CD14-positive monocyte (primary cell): ENCODE measurements at regions not wholly inside any gene's neighbourhood (a gene's known extent, or its start where the extent isn't known, plus 50 kb on each side); places are given as distances from the start of the nearest gene placed in this dataset.

ENCODE experiments used
- DNase-seq, 3 donors: peaks; one replicate each; pipeline ENCODE4 v3.0.0-alpha.2; 2011 to 2022
- H2AFZ ChIP-seq: 2 replicates; pipeline ENCODE4 v1.6.0; 2012; ENCODE audit warnings: mild to moderate bottlenecking, low read depth, low read length, inconsistent platforms; ENCODE audit not compliant: insufficient read depth, poor library complexity, severe bottlenecking
- H3K27ac ChIP-seq, 2 donors: 1 replicate in 1 of 2; 2 replicates in 1 of 2; pipeline ENCODE4 v1.5.1; 2012 to 2013; ENCODE audit warnings: low read length in 2 of 2, control low read depth in 1 of 2, inconsistent platforms in 1 of 2, low read depth in 1 of 2, mild to moderate bottlenecking in 1 of 2
- H3K27me3 ChIP-seq, 2 donors: one replicate each; pipeline versions ENCODE4 v1.6.0 to v1.6.1; 2011 to 2013; ENCODE audit warnings: low read length in 2 of 2; ENCODE audit not compliant: control insufficient read depth in 2 of 2, insufficient read depth in 2 of 2
- H3K36me3 ChIP-seq, 2 donors: replicated peaks in 1 of 2; 1 replicate in 1 of 2; 2 replicates in 1 of 2; pipeline versions ENCODE4 v1.5.1 to v1.6.1; 2012 to 2013; ENCODE audit warnings: low read length in 2 of 2, control low read depth in 1 of 2, inconsistent platforms in 1 of 2, mild to moderate bottlenecking in 1 of 2; ENCODE audit not compliant: insufficient read depth in 2 of 2, control insufficient read depth in 1 of 2
- H3K4me1 ChIP-seq, 2 donors: 1 replicate in 1 of 2; 2 replicates in 1 of 2; pipeline versions ENCODE4 v1.5.1 to v1.6.1; 2012 to 2013; ENCODE audit warnings: low read length in 2 of 2, control low read depth in 1 of 2, inconsistent platforms in 1 of 2, mild to moderate bottlenecking in 1 of 2, moderate library complexity in 1 of 2; ENCODE audit not compliant: insufficient read depth in 2 of 2, control insufficient read depth in 1 of 2
- H3K4me2 ChIP-seq: replicated peaks from 2 replicates; pipeline ENCODE3; 2012; ENCODE audit warnings: low read length, moderate library complexity, mild to moderate bottlenecking; ENCODE audit not compliant: poor library complexity, severe bottlenecking; ENCODE audit errors: extremely low read depth
- H3K4me3 ChIP-seq, 3 experiments: fragments of 200-600 bp in 1 of 3; sonication (generic) in 1 of 3; replicated peaks in 1 of 3; 1 replicate in 2 of 3; 2 replicates in 1 of 3; pipeline ENCODE4 v1.5.1; 2011 to 2013; ENCODE audit warnings: low read length in 3 of 3, mild to moderate bottlenecking in 3 of 3, control low read depth in 2 of 3, low read depth in 2 of 3, inconsistent platforms in 1 of 3, moderate library complexity in 1 of 3
- H3K79me2 ChIP-seq: 2 replicates; pipeline ENCODE4 v1.6.0; 2012; ENCODE audit warnings: mild to moderate bottlenecking, control low read depth, inconsistent platforms, low read length, moderate library complexity; ENCODE audit not compliant: insufficient read depth
- H3K9ac ChIP-seq: 2 replicates; pipeline ENCODE4 v1.6.0; 2017; ENCODE audit warnings: low read length, mild to moderate bottlenecking; ENCODE audit not compliant: insufficient read depth, poor library complexity, severe bottlenecking
- H3K9me3 ChIP-seq, 2 donors: replicated peaks in 1 of 2; 1 replicate in 1 of 2; 2 replicates in 1 of 2; pipeline versions ENCODE4 v1.5.1 to v1.6.1; 2012 to 2013; ENCODE audit warnings: low read length in 2 of 2, control low read depth in 1 of 2; ENCODE audit not compliant: control insufficient read depth in 1 of 2, insufficient read depth in 1 of 2
- H4K20me1 ChIP-seq: 2 replicates; pipeline ENCODE4 v1.6.0; 2012; ENCODE audit warnings: mild to moderate bottlenecking, low read length, control low read depth, moderate library complexity; ENCODE audit not compliant: insufficient read depth
- H3K27ac Mint-ChIP-seq, 7 donors: one replicate each; pipeline ENCODE4 v1.8.0; 2020; ENCODE audit warnings: mild to moderate bottlenecking in 7 of 7, mixed read lengths in 7 of 7, moderate library complexity in 6 of 7, inconsistent platforms in 2 of 7
- H3K27me3 Mint-ChIP-seq, 3 donors: one replicate each; pipeline ENCODE4 v1.8.0; 2021 to 2022; ENCODE audit warnings: low read depth in 3 of 3, mild to moderate bottlenecking in 3 of 3, mixed read lengths in 3 of 3, moderate library complexity in 3 of 3, inconsistent platforms in 1 of 3
- H3K36me3 Mint-ChIP-seq, 2 donors: one replicate each; pipeline ENCODE4 v1.8.0; 2020; ENCODE audit warnings: mixed read lengths in 2 of 2, inconsistent platforms in 1 of 2, mild to moderate bottlenecking in 1 of 2
- H3K4me1 Mint-ChIP-seq: one replicate; pipeline ENCODE4 v1.8.0; 2020; ENCODE audit warnings: mild to moderate bottlenecking, mixed read lengths
- H3K4me3 Mint-ChIP-seq, 2 donors: one replicate each; pipeline ENCODE4 v1.8.0; 2020; ENCODE audit warnings: mild to moderate bottlenecking in 2 of 2, mixed read lengths in 2 of 2, moderate library complexity in 1 of 2
- H3K9me3 Mint-ChIP-seq, 7 donors: one replicate each; pipeline ENCODE4 v1.8.0; 2020 to 2022; ENCODE audit warnings: mixed read lengths in 7 of 7, mild to moderate bottlenecking in 6 of 7, moderate library complexity in 6 of 7, inconsistent platforms in 2 of 7
- WGBS: methylation state at CpG from one replicate; pipeline ENCODE4 v1.1.5; 2013; ENCODE audit warnings: missing lambda C conversion rate; ENCODE audit not compliant: insufficient coverage; 5-methylcytosine and 5-hydroxymethylcytosine counted together
- intact Hi-C, 2 donors: fragments of 100-400 bp; cut with micrococcal nuclease; formaldehyde crosslinking; loops; one replicate each; pipeline versions ENCODE4 v1.15.0 to v1.15.1; 2023
- TF ChIP-seq, protein P1 (sequence below): fragments of 200-600 bp; IDR thresholded peaks from one replicate; pipeline ENCODE4 v1.8.0; 2022; ENCODE audit warnings: antibody characterized with exemption, mild to moderate bottlenecking

DNA sequence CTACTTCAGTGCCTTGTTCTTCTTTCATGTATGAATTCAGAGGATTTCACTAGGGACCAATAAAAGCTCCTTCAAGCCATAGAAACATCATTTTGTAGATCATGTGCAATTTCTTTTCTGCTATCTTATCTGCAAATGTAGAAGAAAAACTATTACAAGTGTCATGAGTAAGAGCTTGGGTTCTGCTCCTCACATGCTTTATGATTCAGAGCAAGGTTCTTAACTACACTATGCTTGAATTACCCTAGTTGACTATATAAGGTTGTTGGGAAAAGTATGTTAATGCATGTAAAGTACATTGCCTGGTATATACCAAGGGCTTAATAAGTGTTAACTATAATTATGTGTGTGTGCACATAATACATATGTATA lies 91.4 kb upstream of the S1PR1 start:
- Histone ChIP-seq H4K20me1 (no peaks in the 10 kb centered on the region), H3K9ac (no peak overlapping the region), H3K27me3 (no peaks in the 10 kb centered on the region), H3K9me3 (no peaks in the 10 kb centered on the region), H3K79me2 (no peaks in the 10 kb centered on the region), H3K4me1 (peaks cover 4 to 8% of the 10 kb centered on the region in 2 donors), H3K27ac (no peak overlapping the region), H2AFZ (peak overlapping the region; percentile 37), H3K4me3 (no peak overlapping the region), H3K4me2 (peak overlapping the region; percentile 14), H3K36me3 (no peaks in the 10 kb centered on the region)
- TF ChIP-seq, protein P1, sequence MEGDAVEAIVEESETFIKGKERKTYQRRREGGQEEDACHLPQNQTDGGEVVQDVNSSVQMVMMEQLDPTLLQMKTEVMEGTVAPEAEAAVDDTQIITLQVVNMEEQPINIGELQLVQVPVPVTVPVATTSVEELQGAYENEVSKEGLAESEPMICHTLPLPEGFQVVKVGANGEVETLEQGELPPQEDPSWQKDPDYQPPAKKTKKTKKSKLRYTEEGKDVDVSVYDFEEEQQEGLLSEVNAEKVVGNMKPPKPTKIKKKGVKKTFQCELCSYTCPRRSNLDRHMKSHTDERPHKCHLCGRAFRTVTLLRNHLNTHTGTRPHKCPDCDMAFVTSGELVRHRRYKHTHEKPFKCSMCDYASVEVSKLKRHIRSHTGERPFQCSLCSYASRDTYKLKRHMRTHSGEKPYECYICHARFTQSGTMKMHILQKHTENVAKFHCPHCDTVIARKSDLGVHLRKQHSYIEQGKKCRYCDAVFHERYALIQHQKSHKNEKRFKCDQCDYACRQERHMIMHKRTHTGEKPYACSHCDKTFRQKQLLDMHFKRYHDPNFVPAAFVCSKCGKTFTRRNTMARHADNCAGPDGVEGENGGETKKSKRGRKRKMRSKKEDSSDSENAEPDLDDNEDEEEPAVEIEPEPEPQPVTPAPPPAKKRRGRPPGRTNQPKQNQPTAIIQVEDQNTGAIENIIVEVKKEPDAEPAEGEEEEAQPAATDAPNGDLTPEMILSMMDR = no peak
- intact Hi-C loops = no loop called here
- Mint-ChIP-seq H3K4me1 (peaks cover 7% of the 10 kb centered on the region), H3K27ac (no peak overlapping the region), H3K27me3 (no peaks in the 10 kb centered on the region), H3K9me3 (peaks cover 0 to 1% (median 0%) of the 10 kb centered on the region in 7 donors), H3K36me3 (no peaks in the 10 kb centered on the region), H3K4me3 (no peak overlapping the region)
- DNase-seq = no peak

DNA sequence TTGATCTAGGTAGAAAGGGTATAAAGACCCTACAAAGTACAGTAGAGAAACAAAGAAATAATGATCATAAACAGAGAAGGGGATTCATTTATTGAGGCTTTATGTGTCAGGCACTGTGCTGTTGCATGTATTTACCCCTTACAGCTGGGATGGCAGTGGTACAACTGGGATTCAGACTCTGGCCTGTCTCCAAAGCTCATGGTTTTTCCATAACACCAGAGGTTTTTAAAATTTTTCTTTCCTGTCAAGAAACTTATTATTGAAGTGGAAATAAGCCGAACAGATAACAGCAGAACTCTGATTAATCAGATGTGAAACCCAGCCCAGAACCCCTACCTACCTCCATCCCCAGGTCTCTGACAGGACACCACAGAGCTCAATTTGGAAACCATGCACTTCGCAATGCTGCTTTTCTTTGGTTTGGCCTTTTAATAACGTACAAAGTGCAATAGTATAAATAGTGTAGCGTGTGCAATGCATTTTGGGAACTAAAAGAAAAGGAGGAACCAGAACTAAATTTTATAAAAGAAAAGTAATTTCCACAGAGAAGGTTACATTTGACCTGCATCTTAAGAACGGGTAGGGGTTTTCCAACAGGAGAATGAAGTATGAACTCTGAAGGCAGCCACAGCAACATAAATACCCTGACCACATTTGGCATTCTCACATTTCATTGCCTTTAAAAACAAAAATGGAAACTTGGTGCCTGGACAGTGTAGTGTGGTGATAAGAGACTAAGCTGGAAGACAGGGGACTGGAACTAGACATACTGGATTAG lies 92.0 kb upstream of the S1PR1 start:
- peaks cover 4 to 8% of the 10 kb centered on the region in 2 donors for H3K4me1 ChIP-seq
- H3K4me3 ChIP-seq = no peak overlapping the region
- no peak for DNase-seq
- intact Hi-C loops = no loop called here
- no peaks in the 10 kb centered on the region for H3K27me3 Mint-ChIP-seq
- no peak overlapping the region for H3K27ac Mint-ChIP-seq
- no peak overlapping the region for H3K4me3 Mint-ChIP-seq
- H3K36me3 Mint-ChIP-seq = no peaks in the 10 kb centered on the region
- TF ChIP-seq, protein P1 = no peak
- H3K27me3 ChIP-seq = no peaks in the 10 kb centered on the region
- no peak overlapping the region for H3K27ac ChIP-seq
- H3K4me1 Mint-ChIP-seq = peaks cover 7% of the 10 kb centered on the region
- no CpG with 5 or more reads among the region's 5 CpGs for WGBS
- no peaks in the 10 kb centered on the region for H4K20me1 ChIP-seq
- peaks cover 0 to 1% (median 0%) of the 10 kb centered on the region in 7 donors for H3K9me3 Mint-ChIP-seq
- no peaks in the 10 kb centered on the region for H3K9me3 ChIP-seq
- no peaks in the 10 kb centered on the region for H3K79me2 ChIP-seq
- peak overlapping the region; percentile 14 for H3K4me2 ChIP-seq
- H3K9ac ChIP-seq = no peak overlapping the region
- H3K36me3 ChIP-seq = no peaks in the 10 kb centered on the region
- peak overlapping the region; percentile 37 for H2AFZ ChIP-seq
